Activated naive CD8-positive, alpha-beta T cell treated with anti-CD3 and anti-CD28 coated beads, Interleukin-2, amount 10 ng/mL, durations not matched to agents 7 days and 5 days (primary cell): ENCODE measurements at regions not wholly inside any gene's neighbourhood (a gene's known extent, or its start where the extent isn't known, plus 50 kb on each side); places are given as distances from the start of the nearest gene placed in this dataset.

Experiments used
- ATAC-seq: fragments of 150-1000 bp; cut with Tn5 transposase; one replicate; pipeline ENCODE4 v1.10.0; 2021; ENCODE audit warnings: low read depth, moderate library complexity
- POLR2A ChIA-PET: fragments of 350-600 bp; sonication (Branson Sonifier 250); formaldehyde crosslinking; loops from one replicate; lab custom pipeline; 2021; ENCODE audit warnings: antibody characterized with exemption; lab: Charles Lee
- DNase-seq: peaks from one replicate; pipeline ENCODE4 v3.0.0; 2021
- H3K27ac Mint-ChIP-seq: one replicate; pipeline ENCODE4 v1.8.0; 2022; ENCODE audit warnings: mild to moderate bottlenecking, mixed read lengths
- H3K27me3 Mint-ChIP-seq: one replicate; pipeline ENCODE4 v1.8.0; 2022; ENCODE audit warnings: mild to moderate bottlenecking, moderate library complexity, mixed read lengths
- H3K36me3 Mint-ChIP-seq: one replicate; pipeline ENCODE4 v1.8.0; 2021; ENCODE audit warnings: mild to moderate bottlenecking, mixed read lengths
- H3K4me1 Mint-ChIP-seq: one replicate; pipeline ENCODE4 v1.8.0; 2021; ENCODE audit warnings: mixed read lengths
- H3K4me3 Mint-ChIP-seq: one replicate; pipeline ENCODE4 v1.8.0; 2022; ENCODE audit warnings: mild to moderate bottlenecking, moderate library complexity, mixed read lengths
- H3K9me3 Mint-ChIP-seq: one replicate; pipeline ENCODE4 v1.8.0; 2021; ENCODE audit warnings: mixed read lengths

- Mint-ChIP-seq H3K36me3 (no peaks in the 10 kb centered on the region), H3K27ac (no peak overlapping the region), H3K27me3 (peaks cover 2% of the 10 kb centered on the region), H3K9me3 (peaks cover 3% of the 10 kb centered on the region), H3K4me1 (no peaks in the 10 kb centered on the region), H3K4me3 (no peak overlapping the region)
- no peak for ATAC-seq
- DNase-seq: no peak
- POLR2A ChIA-PET: no interaction called here
Measured at GRCh38 chr1:78755986-78756385, 106.4 kb downstream of the IFI44 start.

- POLR2A ChIA-PET: no interaction called here
- no peak overlapping the region for H3K27ac Mint-ChIP-seq
- H3K36me3 Mint-ChIP-seq: no peaks in the 10 kb centered on the region
- H3K4me1 Mint-ChIP-seq: no peaks in the 10 kb centered on the region
- ATAC-seq (no peak), DNase-seq (no peak)
- H3K27me3 Mint-ChIP-seq: no peaks in the 10 kb centered on the region
- peaks cover 3% of the 10 kb centered on the region for H3K9me3 Mint-ChIP-seq
- no peak overlapping the region for H3K4me3 Mint-ChIP-seq
Measured at GRCh38 chr1:78758506-78758905, 108.9 kb downstream of the IFI44 start.

- POLR2A ChIA-PET: no interaction called here
- no peaks in the 10 kb centered on the region for H3K9me3 Mint-ChIP-seq
- H3K27me3 Mint-ChIP-seq: no peaks in the 10 kb centered on the region
- H3K27ac Mint-ChIP-seq: no peak overlapping the region
- no peaks in the 10 kb centered on the region for H3K4me1 Mint-ChIP-seq
- DNase-seq (no peak), ATAC-seq (no peak)
- H3K36me3 Mint-ChIP-seq: no peaks in the 10 kb centered on the region
- H3K4me3 Mint-ChIP-seq: no peak overlapping the region
Measured at GRCh38 chr1:78759881-78760280, 110.2 kb downstream of the IFI44 start.

GRCh38 chr1:78760858-78761257 lies 111.2 kb downstream of the IFI44 start:
- H3K4me3 Mint-ChIP-seq: no peak overlapping the region
- no peaks in the 10 kb centered on the region for H3K9me3 Mint-ChIP-seq
- DNase-seq (no peak), ATAC-seq (no peak)
- H3K36me3 Mint-ChIP-seq: no peaks in the 10 kb centered on the region
- POLR2A ChIA-PET: no interaction called here
- no peaks in the 10 kb centered on the region for H3K4me1 Mint-ChIP-seq
- H3K27ac Mint-ChIP-seq: no peak overlapping the region
- H3K27me3 Mint-ChIP-seq: no peaks in the 10 kb centered on the region

- POLR2A ChIA-PET: no interaction called here
- Mint-ChIP-seq H3K4me3 (no peak overlapping the region), H3K4me1 (no peaks in the 10 kb centered on the region), H3K27me3 (no peaks in the 10 kb centered on the region), H3K27ac (no peak overlapping the region), H3K36me3 (no peaks in the 10 kb centered on the region), H3K9me3 (no peaks in the 10 kb centered on the region)
- no peak for DNase-seq
- ATAC-seq: no peak
Measured at GRCh38 chr1:78762113-78762512, 112.5 kb downstream of the IFI44 start.

GRCh38 chr1:78765489-78765888 lies 115.9 kb downstream of the IFI44 start:
- Mint-ChIP-seq H3K36me3 (no peaks in the 10 kb centered on the region), H3K27ac (no peak overlapping the region), H3K9me3 (no peaks in the 10 kb centered on the region), H3K4me1 (no peaks in the 10 kb centered on the region), H3K27me3 (no peaks in the 10 kb centered on the region), H3K4me3 (no peak overlapping the region)
- POLR2A ChIA-PET: no interaction called here
- DNase-seq (no peak), ATAC-seq (no peak)

- peaks cover 1% of the 10 kb centered on the region for H3K27me3 Mint-ChIP-seq
Measured at GRCh38 chr1:78779831-78780230, 130.2 kb downstream of the IFI44 start.

GRCh38 chr1:78787544-78787943 lies 137.9 kb downstream of the IFI44 start:
- Mint-ChIP-seq H3K4me3 (no peak overlapping the region), H3K4me1 (no peaks in the 10 kb centered on the region), H3K9me3 (peaks cover 2% of the 10 kb centered on the region), H3K27me3 (peaks cover 4% of the 10 kb centered on the region), H3K27ac (no peak overlapping the region), H3K36me3 (no peaks in the 10 kb centered on the region)
- DNase-seq (no peak), ATAC-seq (no peak)
- POLR2A ChIA-PET: no interaction called here

More at GRCh38 chr1:78779831-78780230, 130.2 kb downstream of the IFI44 start:
- DNase-seq (no peak), ATAC-seq (no peak)
- Mint-ChIP-seq H3K27ac (no peak overlapping the region), H3K4me3 (no peak overlapping the region), H3K36me3 (no peaks in the 10 kb centered on the region), H3K4me1 (no peaks in the 10 kb centered on the region), H3K9me3 (no peaks in the 10 kb centered on the region)
- POLR2A ChIA-PET: no interaction called here

- POLR2A ChIA-PET: no interaction called here
- no peak for ATAC-seq
- H3K9me3 Mint-ChIP-seq: peaks cover 2% of the 10 kb centered on the region
- no peak for DNase-seq
- no peak overlapping the region for H3K4me3 Mint-ChIP-seq
- H3K27ac Mint-ChIP-seq: no peak overlapping the region
- H3K27me3 Mint-ChIP-seq: peaks cover 4% of the 10 kb centered on the region
- no peaks in the 10 kb centered on the region for H3K36me3 Mint-ChIP-seq
- no peaks in the 10 kb centered on the region for H3K4me1 Mint-ChIP-seq
Measured at GRCh38 chr1:78790174-78790573, 140.5 kb downstream of the IFI44 start.

- Mint-ChIP-seq H3K4me1 (no peaks in the 10 kb centered on the region), H3K27me3 (peaks cover 4% of the 10 kb centered on the region), H3K4me3 (no peak overlapping the region), H3K36me3 (no peaks in the 10 kb centered on the region), H3K9me3 (peaks cover 2% of the 10 kb centered on the region), H3K27ac (no peak overlapping the region)
- POLR2A ChIA-PET: no interaction called here
- ATAC-seq (no peak), DNase-seq (no peak)
Measured at GRCh38 chr1:78792756-78793155, 143.1 kb downstream of the IFI44 start.

- Mint-ChIP-seq H3K27me3 (no peaks in the 10 kb centered on the region), H3K4me3 (no peak overlapping the region), H3K4me1 (no peaks in the 10 kb centered on the region), H3K9me3 (no peaks in the 10 kb centered on the region), H3K27ac (no peak overlapping the region), H3K36me3 (no peaks in the 10 kb centered on the region)
- POLR2A ChIA-PET: no interaction called here
- ATAC-seq (no peak), DNase-seq (no peak)
Measured at GRCh38 chr1:78797108-78797781, 147.6 kb downstream of the IFI44 start.

GRCh38 chr1:78799926-78800325 lies 150.3 kb downstream of the IFI44 start:
- H3K27ac Mint-ChIP-seq: no peak overlapping the region
- peaks cover 4% of the 10 kb centered on the region for H3K27me3 Mint-ChIP-seq
- H3K4me3 Mint-ChIP-seq: no peak overlapping the region
- DNase-seq (no peak), ATAC-seq (no peak)
- H3K9me3 Mint-ChIP-seq: no peaks in the 10 kb centered on the region
- H3K4me1 Mint-ChIP-seq: no peaks in the 10 kb centered on the region
- H3K36me3 Mint-ChIP-seq: no peaks in the 10 kb centered on the region
- POLR2A ChIA-PET: no interaction called here

GRCh38 chr1:78814176-78814575 lies 164.5 kb downstream of the IFI44 start:
- Mint-ChIP-seq H3K27ac (no peak overlapping the region), H3K27me3 (peaks cover 11% of the 10 kb centered on the region), H3K9me3 (no peaks in the 10 kb centered on the region), H3K4me3 (no peak overlapping the region), H3K4me1 (no peaks in the 10 kb centered on the region), H3K36me3 (no peaks in the 10 kb centered on the region)
- POLR2A ChIA-PET: no interaction called here
- DNase-seq (no peak), ATAC-seq (no peak)

GRCh38 chr1:78825561-78825960 lies 175.9 kb downstream of the IFI44 start:
- Mint-ChIP-seq H3K4me1 (no peaks in the 10 kb centered on the region), H3K27me3 (peaks cover 3% of the 10 kb centered on the region), H3K36me3 (no peaks in the 10 kb centered on the region), H3K9me3 (no peaks in the 10 kb centered on the region), H3K4me3 (no peak overlapping the region), H3K27ac (no peak overlapping the region)
- ATAC-seq: no peak
- DNase-seq: no peak
- POLR2A ChIA-PET: no interaction called here

- POLR2A ChIA-PET: no interaction called here
- no peak for ATAC-seq
- H3K27ac Mint-ChIP-seq: no peak overlapping the region
Measured at GRCh38 chr1:78829644-78830043, 176.9 kb downstream of the ADGRL4 start.

More at GRCh38 chr1:78829644-78830043, 176.9 kb downstream of the ADGRL4 start:
- H3K9me3 Mint-ChIP-seq: no peaks in the 10 kb centered on the region
- DNase-seq: no peak
- H3K36me3 Mint-ChIP-seq: no peaks in the 10 kb centered on the region
- H3K4me1 Mint-ChIP-seq: peaks cover 1% of the 10 kb centered on the region
- H3K4me3 Mint-ChIP-seq: no peak overlapping the region
- peaks cover 12% of the 10 kb centered on the region for H3K27me3 Mint-ChIP-seq
